ENCODE measurements at regions not wholly inside any gene's neighbourhood (a gene's known extent, or its start where the extent isn't known, plus 50 kb on each side); places are given as distances from the start of the nearest gene placed in this dataset.

GRCh38 chr6:85363870-85364269 lies 86.0 kb upstream of the NT5E start:
- TF ChIP-seq POLR2AphosphoS5 (IDR thresholded peaks at IDR 0.05; ENCODE audit: low read depth, low read length) (no peak), POLR2A (IDR thresholded peaks at IDR 0.05; ENCODE audit: low read depth, low read length) (no peak)

Data from GM12892 (cell line).